GM12891 (cell line): ENCODE measurements at regions not wholly inside any gene's neighbourhood (a gene's known extent, or its start where the extent isn't known, plus 50 kb on each side); places are given as distances from the start of the nearest gene placed in this dataset.

Experiments
- PAX5 ChIP-seq: IDR thresholded peaks from 2 replicates; pipeline ENCODE4 v1.6.1; 2011; ENCODE audit warnings: low read length, moderate library complexity, mild to moderate bottlenecking; ENCODE audit not compliant: insufficient read depth, severe bottlenecking
- POLR2A ChIP-seq: IDR thresholded peaks from 2 replicates; pipeline ENCODE4 v1.6.1; 2011; ENCODE audit warnings: low read depth, low read length, control low read depth
- POLR2AphosphoS5 ChIP-seq: IDR thresholded peaks from 2 replicates; pipeline ENCODE4 v1.6.1; 2011; ENCODE audit warnings: low read depth, low read length, control low read depth
- SPI1 ChIP-seq: IDR thresholded peaks from 2 replicates; pipeline ENCODE4 v1.6.1; 2011; ENCODE audit warnings: low read depth, low read length, control low read depth
- TAF1 ChIP-seq: IDR thresholded peaks from 2 replicates; pipeline ENCODE4 v1.6.1; 2011; ENCODE audit warnings: low read depth, low read length, control low read depth

DNA sequence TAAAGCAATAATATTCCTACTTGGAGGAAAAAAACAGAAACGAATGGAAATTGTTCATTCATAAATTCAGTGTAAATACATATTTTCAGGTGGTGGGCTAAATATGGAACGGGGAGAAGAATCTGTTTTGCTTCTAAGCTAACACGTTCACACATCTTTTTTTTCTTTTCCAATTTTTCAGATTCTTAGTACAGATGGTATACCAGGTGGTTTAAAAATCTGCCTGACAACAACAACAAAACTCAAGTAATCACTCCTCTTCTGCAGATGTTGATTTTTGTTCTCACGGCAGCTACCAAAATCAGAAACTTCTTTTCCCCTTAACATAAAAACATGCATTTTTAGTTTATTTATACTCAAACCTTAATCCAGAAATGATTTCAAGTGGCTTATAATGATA is 164.8 kb upstream of the SYT4 start:
- no peak for TF ChIP-seq POLR2AphosphoS5
- TF ChIP-seq POLR2A: no peak
- no peak for TF ChIP-seq TAF1
- TF ChIP-seq SPI1: no peak
- no peak for TF ChIP-seq PAX5
